ENCODE measurements at regions not wholly inside any gene's neighbourhood (a gene's known extent, or its start where the extent isn't known, plus 50 kb on each side); places are given as distances from the start of the nearest gene placed in this dataset.

- intact Hi-C loops (cut with micrococcal nuclease): loop anchor here (5.0 kb wide), 2 partner anchors 334 to 614 kb away; no protein-coding TSS in a partner anchor
- Mint-ChIP-seq H3K36me3 (ENCODE audit: low read depth) (no peaks in the 10 kb centered on the region), H3K4me1 (no peaks in the 10 kb centered on the region), H3K4me3 (no peak overlapping the region), H3K27ac (no peak overlapping the region), H3K27me3 (peaks cover 35% of the 10 kb centered on the region), H3K9me3 (peaks cover 3% of the 10 kb centered on the region)
- CTCF ChIA-PET: interaction anchor here (0.7 to 6.3 kb wide), 10 partner anchors 17 to 914 kb away, joined by 3 to 110 read pairs (median 5); no protein-coding TSS in a partner anchor
- POLR2A ChIA-PET: interaction anchor here (1.1 to 1.6 kb wide), 2 partner anchors 437 to 489 kb away, joined by 4 to 7 read pairs; no protein-coding TSS in a partner anchor
- DNase-seq (no peak), ATAC-seq (ENCODE audit: low read depth) (no peak)
- no peak for TF ChIP-seq CTCF (IDR thresholded peaks at IDR 0.05)
Observed at GRCh38 chr6:6058054-6058444, 51.3 kb upstream of the NRN1 start.

GRCh38 chr6:6057442-6058053 is 50.8 kb upstream of the NRN1 start:
- peak; percentile 42 for TF ChIP-seq CTCF (IDR thresholded peaks at IDR 0.05)
- no peak overlapping the region for H3K4me3 Mint-ChIP-seq
- intact Hi-C loops (cut with micrococcal nuclease): loop anchor here (1.0 to 5.0 kb wide), 7 partner anchors 258 to 615 kb away; no protein-coding TSS in a partner anchor
- ATAC-seq (ENCODE audit: low read depth): peak; percentile 66
- H3K36me3 Mint-ChIP-seq (ENCODE audit: low read depth): no peaks in the 10 kb centered on the region
- H3K27ac Mint-ChIP-seq: no peak overlapping the region
- no peaks in the 10 kb centered on the region for H3K4me1 Mint-ChIP-seq
- peaks cover 3% of the 10 kb centered on the region for H3K9me3 Mint-ChIP-seq
- no peak for DNase-seq
- H3K27me3 Mint-ChIP-seq: peaks cover 37% of the 10 kb centered on the region
- ChIA-PET POLR2A (interaction anchor here (1.1 to 1.6 kb wide), 2 partner anchors 437 to 489 kb away, joined by 4 to 7 read pairs; no protein-coding TSS in a partner anchor), CTCF (interaction anchor here (0.7 to 6.3 kb wide), 13 partner anchors 16 to 914 kb away, joined by 3 to 110 read pairs (median 4); no protein-coding TSS in a partner anchor)
